Islet precursor cell (in vitro differentiated cells): ENCODE measurements at regions not wholly inside any gene's neighbourhood (a gene's known extent, or its start where the extent isn't known, plus 50 kb on each side); places are given as distances from the start of the nearest gene placed in this dataset.
"Not testable (repeated sequence)": the region's sequence is repeated elsewhere in the genome, so short reads cannot be mapped to it uniquely, and the experiment has no call there.

ENCODE experiments used
- DNase-seq: peaks from one replicate; pipeline ENCODE4 v3.0.0-alpha.2; 2018

DNA sequence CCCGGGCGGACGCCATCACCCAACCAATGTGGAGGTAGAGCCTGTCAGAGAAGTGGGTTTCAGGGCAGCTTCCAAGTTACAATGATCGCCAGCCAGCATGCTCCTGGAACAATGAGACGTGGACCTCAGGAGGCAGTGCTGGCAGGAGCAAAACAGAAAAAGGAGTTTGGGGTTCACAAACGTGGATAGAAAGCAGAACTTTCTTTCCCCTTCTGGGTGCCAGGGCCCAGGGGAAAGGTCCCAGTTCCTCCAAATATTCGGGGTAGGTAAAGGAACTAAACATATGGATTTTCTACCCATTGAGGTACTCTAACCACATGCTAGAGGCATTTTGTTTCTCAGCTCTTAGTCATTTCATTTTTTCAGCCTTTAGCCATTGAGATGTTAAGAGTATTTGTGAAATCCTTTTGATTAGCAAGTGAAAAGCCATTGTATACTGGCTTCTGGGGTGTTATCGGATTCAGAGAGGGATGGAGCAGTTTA is 488.4 kb upstream of the ADGRL2 start:
- DNase-seq: no peak

DNA sequence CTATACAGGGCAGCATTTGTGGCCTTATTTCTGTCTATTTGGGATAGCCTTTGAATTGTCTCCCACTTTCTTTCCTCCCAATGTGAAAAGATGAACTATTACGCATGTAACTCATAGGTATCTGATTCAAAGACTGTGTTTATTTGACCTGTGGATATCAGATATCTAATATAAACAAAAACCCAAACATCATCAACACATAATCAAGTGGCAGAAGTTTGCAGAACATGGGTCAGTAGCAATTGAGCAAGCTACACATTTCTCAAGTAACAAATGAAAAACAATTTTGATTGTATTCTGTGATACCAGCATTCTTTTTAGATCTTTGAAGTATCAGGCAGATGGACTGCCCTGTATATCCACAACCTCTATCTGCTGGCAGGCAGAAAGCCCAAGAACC is 490.5 kb upstream of the ADGRL2 start:
- no peak for DNase-seq

DNA sequence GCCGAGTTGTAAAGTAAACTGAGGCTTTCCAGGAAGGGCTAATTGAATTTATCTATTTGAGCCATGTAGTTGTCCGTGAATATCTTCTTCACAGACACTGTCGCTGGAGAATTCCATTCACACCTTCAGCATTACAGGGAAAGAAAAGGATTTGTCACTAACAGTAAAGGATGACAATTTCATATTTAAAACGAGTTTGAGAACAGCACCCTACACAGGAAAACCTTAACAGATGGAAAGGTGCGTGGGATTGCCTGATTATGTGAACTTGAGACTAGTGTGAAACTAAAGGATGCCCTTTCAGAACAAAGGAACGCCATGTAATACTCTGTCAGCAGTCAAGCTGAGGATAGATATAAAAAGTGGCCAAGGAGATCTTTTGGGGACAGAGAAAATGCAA is 492.5 kb upstream of the ADGRL2 start:
- no peak for DNase-seq

DNA sequence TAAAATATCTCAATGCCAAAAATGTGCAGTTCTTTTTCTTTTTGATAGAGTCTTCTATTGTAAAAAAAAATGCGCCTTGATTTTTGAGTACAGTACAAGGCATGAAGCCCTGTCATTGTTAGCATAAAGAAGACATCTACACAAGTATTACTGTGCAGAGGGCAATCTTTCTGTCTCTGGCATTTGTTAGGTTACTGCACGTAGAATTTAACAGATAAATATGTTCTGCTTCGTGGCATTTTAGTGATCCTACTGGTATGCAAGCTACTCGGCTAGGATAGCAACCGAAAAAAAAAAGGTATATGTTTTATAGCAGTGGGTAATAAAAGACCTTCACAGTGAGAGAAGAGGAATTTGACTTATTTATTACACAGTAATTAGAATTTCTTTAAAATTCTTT is 492.9 kb upstream of the ADGRL2 start:
- DNase-seq: no peak

DNA sequence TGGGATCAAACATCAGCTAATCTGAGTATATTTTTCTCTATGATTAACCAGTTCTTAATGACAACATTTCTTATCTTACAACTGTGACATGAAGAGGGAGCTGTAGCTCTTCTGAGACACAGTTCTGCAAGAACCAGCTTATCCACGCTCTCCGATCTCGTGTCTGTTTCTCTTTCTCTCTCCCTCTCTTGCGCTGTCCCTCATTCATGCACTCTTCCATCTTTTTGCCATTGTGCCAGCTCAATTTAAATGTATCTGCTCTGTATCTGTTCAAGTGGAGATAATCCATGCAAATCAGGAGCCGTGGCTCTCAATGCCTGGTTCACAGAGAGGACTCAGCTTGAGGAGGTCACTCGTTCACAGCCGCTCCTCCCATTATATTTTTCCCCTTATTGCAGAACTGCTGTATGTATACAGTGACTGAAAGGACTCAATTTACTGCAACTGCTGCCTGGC is 494.7 kb upstream of the ADGRL2 start:
- DNase-seq: peak; percentile 61

DNA sequence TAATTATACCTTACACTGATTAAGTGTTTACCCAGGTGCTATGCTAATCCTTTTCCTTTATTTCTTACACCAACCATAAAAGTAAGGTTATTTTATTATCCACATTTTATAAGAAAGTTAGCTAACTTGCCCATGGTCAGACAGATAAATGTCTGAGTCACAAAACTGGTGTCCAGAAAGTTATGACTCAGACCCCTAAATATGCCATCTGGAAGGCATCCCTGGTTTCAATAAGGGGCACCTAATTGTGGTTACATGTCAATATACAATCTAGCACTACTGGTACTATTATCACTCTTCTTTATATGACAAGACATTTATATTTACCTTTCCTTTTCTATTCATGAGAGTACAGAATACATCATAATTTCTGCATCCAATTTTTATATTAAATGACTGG is 496.5 kb upstream of the ADGRL2 start:
- no peak for DNase-seq

DNA sequence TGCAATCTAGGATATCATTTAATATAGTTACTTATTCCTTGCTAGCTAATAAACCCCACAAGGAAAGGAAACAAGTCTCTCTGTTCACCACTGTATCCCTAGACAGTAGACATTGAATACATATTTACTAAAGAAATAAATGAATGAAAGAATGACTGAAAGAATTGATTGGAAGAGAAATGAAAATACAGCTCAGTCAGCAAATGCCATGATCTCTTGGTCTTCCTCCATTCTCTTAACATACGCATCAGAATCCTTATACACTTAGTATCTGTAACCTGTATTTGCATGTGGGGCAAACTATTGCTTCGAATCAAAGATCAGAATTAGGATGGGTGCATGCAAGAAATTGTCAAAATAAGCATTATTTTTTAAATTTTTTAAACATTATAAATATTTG is 500.8 kb upstream of the ADGRL2 start:
- DNase-seq: no peak

DNA sequence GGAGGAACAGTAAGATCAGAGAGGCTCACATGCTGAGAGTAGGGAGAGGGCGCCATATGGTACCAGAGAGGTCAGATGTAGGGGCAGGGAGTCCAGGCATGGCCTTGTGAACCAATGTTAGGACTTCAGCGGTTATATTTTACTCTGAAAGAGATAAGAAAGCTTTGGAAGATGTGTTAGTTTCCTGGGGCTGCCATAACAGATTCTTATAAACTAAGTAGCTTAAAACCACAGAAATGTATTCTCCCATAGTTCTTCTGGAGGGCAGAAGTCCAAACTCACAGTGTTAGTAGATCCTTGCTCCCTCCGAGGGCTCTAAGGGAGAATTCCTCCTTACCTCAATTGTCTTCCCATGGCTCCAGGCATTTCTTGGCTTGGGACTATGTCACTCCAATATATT is 502.5 kb upstream of the ADGRL2 start:
- DNase-seq: no peak

DNA sequence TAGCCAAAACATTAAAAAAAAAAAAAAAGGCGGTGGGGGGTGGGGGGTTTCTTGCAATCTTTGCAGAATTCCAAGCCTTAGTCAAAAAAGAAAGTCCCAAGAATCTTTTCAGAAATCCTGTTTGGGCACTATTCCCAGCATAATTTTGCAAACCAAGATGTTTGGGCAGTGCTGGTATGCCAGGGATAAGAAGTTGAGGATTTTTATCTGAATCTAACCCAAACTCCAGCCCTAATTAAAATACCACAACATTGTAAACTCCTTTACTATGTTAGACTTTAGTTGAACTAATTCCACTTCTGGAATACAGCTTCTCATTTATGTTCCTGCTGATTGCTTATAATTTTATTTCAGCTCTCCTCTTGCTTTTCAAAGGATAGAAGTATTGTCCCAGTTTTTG is 504.1 kb upstream of the ADGRL2 start:
- no peak for DNase-seq

DNA sequence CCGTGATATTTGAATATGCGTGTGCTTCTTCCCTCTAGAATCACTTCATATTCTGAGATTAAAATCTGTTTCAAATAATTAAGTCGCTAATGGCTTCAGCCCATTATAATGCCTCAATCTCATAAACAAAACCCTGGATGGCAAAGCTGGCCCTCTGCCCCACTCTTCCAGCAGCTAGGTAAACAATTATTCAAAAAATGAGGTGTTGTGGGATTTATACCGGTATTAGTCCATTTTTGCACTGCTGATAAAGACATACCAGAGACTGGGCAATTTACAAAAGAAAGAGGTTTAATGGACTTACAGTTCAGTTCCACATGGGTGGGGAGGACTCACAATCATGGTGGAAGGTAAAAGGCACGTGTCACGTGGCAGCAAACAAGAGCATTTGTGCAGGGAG is 510.4 kb upstream of the ADGRL2 start:
- no peak for DNase-seq

DNA sequence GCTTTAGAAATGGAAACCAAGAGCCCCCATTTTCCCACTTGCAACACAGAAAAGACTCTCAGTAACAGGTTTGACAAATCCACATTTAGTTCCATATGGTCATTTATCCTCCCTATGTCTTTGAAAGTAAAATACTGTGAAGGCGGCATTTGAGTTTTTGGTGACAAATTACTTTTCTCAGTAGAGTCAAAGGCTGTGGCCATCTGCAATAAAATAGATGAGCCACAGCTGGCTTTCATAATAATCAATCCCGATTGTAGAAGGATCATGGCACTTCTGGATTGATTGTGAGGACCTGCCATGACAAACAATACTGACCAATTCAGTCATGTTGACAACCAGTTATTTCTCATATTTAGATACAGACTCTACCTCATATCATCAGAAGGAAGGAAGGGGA is 512.0 kb upstream of the ADGRL2 start:
- no peak for DNase-seq

DNA sequence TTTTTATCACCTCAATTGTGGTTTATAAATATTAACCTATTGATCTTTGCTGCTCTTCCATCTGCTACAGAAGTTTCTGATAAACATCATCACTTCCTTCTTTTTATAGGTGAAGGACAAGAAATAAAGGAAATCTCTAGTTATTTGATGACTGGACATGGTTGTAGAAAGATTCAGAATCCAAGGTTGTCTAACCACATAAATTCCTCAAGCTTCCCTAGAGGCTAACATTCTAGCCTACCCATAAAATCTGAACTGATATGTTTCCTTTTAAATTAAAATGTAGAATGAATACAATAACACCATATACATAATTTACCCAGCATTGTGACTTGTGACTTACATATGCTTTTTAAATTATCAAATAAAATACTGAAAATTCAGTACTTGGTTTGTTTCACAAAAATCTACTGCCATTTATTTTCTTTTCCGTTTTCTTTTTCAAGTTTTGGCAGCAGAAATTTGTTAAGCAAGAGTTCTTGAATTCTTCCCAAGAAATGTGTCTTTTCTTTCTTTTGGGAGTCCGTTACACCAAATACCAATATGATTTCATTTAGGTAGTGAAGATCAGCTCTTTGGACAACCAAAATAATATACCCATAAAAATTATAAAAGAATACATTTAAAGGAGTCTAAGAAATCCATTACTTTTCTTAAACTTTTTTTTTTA is 513.2 kb upstream of the ADGRL2 start:
- DNase-seq: no peak

DNA sequence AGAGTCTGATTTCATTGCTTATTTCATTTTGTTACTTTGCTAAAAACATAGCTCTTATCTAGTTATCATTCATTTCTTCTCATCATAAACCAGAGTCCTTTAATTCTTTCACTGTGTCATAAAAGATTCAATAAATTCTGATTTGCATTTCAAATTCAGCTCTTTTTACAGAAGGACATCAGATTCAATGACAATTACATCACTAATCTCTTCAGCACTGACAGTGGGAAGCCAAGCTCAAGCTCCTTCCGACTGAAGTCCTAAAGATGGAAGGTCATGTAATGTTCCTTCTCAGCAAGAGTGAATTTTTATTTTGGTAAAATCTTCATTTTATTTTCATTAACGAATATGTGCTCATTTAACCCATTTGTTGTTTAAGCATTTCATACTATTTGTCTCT is 530.7 kb upstream of the ADGRL2 start:
- no peak for DNase-seq

DNA sequence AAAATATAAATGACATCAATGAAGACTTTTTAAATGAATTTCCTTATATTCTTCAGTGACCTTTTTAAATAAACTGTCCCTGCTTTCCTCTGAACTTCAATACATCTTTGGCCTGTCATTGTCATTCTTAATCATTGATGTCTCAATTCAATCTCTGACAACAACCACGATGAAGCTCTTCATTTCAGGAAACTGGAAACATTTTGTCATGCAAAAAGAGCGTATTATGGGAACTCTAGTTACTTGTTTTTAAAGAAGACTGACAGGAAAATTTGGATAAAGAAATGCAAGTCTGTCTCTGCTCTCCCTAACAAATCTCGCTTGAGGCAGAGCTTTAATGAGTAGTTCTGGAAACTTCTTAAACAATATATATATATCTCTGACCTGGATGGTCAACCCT is 535.8 kb upstream of the ADGRL2 start:
- DNase-seq: no peak

DNA sequence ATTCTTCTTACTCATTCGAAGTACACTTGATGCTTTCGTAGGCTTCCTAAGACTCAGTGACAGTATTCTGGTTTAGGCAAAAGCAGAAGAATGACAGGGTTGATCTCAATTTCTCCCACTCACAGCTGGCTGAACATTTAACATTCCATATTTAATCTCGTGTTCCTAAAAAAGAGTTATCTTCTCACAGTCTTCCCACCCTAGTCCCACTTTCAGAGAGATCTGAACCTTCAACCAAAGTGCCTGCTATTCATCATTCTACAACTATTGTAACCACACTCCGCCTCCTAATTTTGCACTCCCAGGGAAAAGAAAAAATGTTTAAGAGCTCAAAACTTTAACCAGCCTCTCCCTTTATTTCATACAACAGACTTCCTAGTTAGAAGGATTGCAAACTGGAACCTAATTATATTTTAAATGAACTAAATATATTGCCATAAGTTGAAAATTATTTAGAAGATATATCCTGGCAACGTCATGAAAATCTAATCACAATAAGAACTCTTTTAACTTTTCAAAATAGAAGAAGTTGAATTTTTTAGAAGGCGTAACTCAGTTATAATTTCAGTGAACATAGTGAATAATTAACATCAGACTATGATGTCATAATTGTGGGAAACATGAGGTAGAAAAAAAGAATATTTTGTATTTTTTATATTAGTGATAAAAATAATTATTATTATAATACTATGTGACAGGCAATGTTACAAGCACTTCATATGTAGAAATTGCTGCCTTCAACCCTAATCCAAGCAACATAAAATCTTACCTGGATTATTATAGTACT is 540.9 kb upstream of the ADGRL2 start:
- DNase-seq: no peak

DNA sequence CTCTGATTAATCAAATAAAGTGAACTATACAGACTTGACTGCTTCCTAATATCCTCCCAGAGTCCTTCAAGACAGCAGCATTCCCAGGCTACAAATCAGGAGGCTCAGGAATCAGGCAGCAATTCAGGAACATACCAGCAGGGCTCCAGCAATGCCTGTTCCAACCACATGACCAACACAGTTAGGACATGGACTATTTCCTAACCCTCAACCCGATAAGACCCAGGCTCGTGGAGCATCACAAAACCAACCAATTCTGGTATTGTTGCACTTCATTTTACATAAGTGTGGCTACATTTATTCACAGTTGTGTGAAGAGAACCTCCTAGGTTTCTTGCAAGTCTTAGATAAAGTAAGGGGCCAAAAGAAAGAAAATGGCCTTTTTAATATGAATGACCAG is 546.2 kb upstream of the ADGRL2 start:
- DNase-seq: peak; percentile 72

DNA sequence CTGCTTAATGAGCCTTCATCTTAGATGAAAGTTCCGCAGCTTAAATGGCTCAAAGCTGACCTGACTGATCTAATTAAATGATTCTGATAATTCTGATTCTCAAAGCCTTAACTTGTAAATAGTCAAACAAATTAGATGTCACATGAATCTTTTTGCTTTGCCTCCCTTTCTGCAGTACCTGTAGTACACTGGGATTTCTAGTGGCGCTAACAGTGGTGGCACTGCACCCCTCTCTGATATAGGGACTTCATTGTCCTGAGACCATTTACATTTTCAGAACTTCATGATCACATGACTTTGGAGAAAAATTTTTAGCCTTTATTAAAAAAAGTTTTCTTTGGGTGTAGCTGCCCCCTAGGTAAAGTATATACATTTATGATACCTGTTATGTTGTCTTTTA is 546.7 kb upstream of the ADGRL2 start:
- DNase-seq: no peak

DNA sequence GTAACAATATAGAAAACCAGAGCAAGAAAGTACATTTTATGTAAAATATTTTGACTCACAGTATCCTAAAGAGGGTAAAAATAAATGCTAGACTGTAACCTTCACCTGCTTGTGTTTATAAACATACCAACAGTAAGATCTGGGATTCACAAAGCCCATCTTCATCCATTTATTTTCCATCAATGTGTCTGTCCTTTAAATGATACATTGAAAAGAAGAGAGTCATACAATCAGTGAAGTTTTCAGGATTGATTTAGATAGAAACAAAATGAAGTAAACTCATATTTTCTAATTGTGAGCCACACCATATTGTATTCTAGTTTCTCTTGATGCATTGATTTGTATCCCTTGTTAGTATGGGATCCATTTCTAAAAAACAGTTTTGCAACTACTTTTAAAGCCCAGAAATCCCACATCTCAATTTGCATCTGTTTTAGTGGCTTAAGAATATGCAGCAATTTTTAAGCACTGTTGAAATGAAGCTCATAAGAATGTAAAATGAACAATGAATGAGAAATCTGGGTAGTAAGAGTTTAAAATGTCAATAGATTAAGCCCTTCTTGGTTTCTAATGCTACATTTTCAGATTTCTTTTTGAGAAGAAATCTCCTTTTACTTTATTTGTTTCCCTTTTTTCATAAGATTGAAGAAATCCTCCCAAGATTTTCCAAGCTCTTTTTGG is 548.1 kb upstream of the ADGRL2 start:
- no peak for DNase-seq

DNA sequence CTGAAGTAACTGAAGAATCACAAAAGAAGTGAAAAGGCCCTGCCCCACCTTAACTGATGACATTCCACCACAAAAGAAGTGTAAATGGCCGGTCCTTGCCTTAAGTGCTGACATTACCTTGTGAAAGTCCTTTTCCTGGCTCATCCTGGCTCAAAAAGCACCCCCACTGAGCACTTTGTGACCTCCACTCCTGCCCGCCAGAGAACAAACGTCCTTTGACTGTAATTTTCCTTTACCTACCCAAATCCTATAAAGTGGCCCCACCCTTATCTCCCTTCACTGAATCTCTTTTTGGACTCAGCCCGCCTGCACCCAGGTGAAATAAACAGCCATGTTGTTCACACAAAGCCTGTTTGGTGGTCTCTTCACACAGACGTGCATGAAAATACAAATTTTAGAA is 549.9 kb upstream of the ADGRL2 start:
- not testable (repeated sequence) for DNase-seq

DNA sequence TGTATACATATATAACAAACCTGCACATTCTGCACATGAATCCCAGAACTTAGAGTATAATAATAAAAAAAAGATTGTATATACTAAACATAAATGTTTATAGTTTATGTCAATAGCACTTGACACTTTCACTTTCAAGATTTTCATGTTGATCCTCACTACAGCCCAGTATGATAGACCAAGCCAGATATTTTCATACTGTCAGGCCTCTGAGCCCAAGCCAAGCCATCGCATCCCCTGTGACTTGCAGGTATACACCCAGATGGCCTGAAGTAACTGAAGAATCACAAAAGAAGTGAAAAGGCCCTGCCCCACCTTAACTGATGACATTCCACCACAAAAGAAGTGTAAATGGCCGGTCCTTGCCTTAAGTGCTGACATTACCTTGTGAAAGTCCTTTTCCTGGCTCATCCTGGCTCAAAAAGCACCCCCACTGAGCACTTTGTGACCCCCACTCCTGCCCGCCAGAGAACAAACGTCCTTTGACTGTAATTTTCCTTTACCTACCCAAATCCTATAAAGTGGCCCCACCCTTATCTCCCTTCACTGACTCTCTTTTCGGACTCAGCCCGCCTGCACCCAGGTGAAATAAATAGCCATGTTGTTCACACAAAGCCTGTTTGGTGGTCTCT is 555.5 kb upstream of the ADGRL2 start:
- not testable (repeated sequence) for DNase-seq

DNA sequence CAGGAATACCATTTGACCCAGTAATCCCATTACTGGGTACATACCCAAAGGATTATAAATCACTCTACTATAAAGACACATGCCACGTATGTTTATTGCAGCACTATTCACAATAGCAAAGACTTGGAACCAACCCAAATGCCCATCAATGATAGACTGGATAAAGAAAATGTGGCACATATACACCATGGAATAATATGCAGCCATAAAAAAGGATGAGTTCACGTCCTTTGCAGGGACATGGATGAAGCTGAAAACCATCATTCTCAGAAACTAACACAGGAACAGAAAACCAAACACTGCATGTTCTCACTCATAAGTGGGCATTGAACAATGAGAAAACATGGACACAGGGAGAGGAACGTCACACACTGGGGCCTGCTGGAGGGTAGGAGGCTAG is 556.1 kb upstream of the ADGRL2 start:
- DNase-seq: not testable (repeated sequence)

DNA sequence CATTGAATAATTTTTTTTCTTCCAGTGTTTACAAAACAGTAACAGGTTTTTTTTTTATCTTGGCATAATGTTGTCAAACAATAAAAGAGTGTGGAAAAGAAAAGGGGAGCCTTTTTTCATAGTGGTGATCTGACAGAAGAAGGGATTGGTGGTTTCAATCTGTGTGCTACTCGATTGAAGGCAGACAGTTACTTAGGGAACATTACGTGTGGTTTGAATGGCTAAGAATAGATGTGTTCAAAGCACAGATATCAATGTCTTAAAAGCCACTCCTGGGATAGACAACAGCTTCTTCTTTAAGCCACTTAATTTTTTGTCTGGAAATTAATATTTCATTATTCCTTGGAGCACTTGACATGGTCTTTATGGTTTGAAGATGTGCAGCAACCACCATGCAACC is 558.6 kb upstream of the ADGRL2 start:
- DNase-seq: no peak

DNA sequence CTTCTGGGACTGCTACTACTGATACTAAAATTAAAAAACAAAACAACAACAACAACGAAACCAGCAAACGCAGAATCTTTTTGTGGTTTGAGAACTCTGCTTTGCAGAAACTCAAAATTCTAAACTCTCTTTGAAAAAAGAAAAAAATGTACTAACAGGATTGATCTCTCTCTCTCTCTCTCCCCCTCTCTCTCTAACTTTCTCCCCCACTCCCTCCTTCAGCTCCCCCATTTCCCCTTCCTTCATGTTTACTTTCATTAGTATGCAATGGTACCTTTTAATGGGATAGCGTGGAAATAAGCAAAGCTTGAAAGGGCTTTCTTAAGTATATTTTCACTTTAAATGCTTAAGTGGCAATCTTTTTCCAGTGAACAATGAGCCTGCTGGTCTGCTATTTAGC is 562.6 kb upstream of the ADGRL2 start:
- no peak for DNase-seq
